SKM-1 (cell line): ENCODE measurements at regions not wholly inside any gene's neighbourhood (a gene's known extent, or its start where the extent isn't known, plus 50 kb on each side); places are given as distances from the start of the nearest gene placed in this dataset.
"Not testable (repeated sequence)": the region's sequence is repeated elsewhere in the genome, so short reads cannot be mapped to it uniquely, and the experiment has no call there.

Experiments used
- DNase-seq: peaks from one replicate; lab custom pipeline; 2025; ENCODE audit not compliant: unreplicated experiment; lab: John Stamatoyannopoulos, UW

DNA sequence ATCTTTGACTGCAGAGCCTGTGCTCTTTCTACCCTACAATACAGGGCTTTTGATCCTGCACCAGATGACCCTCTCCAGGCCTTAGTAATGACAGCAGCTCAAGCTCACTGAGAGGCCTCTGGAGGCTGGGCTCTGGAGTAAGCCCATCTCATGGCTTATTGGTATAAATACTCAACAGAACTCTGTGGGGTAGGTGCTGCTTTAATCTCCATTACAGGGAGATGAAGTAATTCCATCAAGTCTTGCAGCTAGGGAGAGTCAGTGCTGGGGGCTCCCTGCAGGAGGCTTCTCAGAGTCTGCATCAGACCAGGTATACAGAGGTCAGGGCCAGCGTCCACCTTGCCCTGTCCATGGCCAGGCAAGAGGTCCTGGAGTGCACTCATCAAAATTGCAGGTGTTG, 89.2 kb upstream of the SLC6A11 start:
- no peak for DNase-seq

DNA sequence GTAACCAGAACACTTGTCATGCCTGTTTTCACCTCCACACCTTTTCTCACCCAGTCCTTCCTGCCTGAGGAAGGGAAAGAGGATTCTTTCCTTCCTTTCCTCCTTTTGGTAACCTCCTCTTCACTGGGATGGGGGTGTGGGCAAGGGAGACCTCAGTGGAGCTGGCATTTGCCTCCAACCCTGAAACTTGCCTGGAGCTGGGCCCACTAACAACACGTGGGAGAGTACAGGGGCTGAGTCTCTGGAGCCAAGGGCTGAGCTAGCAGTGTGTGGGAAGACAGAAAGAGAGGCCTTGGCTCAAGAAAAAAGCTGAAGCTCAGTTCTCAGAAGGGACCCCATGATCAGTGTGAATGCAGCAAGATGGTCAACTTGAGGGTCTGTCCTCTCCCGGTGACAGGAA, 86.6 kb upstream of the SLC6A11 start:
- DNase-seq = no peak

DNA sequence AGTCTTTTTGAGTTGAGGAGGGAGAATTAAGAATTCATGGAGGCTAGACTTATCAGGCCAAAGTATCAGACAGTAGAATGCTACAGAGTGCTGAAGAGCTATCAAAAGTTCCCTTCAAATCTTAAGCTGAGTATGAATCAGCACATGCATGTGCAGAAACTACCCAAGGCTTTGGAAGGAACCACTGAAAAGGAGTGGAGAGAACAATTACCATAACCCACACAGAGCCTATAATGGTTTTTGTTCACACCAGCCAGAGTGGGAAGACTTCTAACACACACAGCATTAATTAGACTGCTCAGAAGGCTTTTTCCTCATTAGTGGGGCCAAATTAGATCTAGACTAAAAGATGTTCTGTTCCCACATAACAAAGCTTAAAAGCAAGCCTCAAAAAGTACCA, 83.7 kb upstream of the SLC6A11 start:
- no peak for DNase-seq

DNA sequence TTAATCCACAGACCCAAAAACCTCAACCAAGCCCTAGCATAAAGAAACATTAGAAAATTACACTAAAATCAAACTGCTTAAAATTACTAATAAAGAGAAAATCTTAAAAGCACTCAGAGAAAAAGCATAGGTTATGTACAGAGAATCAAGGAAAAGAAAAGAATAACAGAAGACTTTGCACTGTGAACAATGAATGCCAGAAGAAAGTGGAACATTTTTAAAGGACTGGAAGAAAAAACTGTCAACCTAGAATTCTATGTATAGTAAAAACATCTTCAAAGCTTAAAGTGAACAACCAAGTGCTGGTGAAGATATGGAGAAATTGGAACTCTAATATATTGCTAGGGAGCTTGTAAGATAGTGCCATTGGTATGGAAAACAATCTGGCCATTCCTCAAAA, 82.7 kb upstream of the SLC6A11 start:
- DNase-seq = no peak

DNA sequence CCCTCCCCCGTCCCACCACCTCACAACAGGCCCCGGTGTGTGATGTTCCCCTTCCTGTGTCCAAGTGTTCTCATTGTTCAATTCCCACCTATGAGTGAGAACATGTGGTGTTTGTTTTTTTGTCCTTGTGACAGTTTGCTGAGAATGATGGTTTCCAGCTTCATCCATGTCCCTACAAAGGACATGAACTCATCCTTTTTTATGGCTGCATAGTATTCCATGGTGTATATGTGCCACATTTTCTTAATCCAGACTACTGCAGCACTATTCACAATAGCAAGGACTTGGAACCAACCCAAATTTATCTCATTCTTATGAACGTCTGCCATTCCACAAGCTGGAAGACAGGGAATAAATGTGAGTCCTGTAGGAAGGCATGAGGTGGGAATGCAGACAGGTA, 79.6 kb upstream of the SLC6A11 start:
- DNase-seq = not testable (repeated sequence)

DNA sequence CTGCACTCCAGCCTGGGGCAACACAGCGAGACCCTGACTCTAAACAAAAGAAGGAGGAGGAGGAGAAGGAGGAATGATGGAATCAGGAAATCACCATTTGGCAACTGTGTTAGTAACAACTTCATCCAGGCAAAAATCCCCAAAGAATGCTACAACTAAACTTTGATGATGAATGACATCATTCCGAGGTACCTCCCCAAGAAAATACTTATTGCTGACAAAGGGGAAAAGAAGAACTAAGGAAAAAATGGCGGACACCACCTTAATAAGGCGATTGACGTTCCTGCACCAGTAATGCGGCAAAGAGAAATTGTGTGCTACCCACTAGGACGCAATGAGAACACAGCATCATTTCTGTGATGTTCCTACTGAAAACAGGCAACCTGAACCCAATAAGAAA, 78.2 kb upstream of the SLC6A11 start:
- no peak for DNase-seq

DNA sequence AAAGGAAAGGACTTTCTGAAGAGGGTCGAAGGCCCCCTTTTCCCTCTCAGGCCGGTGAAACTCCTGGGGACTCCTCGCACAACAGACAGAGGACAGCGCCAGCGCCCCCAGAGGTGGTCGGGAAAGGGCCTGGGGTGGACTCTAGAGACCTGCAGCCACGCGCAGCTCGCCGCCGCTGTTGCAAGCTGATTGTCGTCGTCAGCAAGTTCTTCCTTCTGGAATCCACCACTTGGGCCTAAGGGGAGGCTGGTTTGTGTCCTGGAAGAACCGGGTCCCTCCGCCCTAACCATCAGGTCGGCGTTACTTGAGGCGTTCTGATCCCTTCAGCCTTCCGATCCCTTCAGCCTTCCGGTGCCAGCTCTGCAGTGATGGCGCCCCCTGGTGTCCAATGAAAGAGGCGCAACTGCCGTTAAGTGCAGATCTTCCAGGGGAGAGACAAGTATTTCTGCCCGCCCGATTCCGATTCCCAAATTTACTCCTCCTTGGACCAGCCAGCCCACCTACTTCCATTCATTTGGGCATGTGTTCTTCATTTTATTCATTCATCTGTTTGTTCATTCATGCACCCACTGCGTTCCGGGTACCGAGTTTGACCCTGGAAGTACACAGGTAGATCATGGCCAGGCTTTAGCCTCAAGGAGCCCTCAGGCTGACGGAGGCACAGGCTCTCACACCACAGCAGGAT, 77.2 kb upstream of the SLC6A11 start:
- DNase-seq = no peak

DNA sequence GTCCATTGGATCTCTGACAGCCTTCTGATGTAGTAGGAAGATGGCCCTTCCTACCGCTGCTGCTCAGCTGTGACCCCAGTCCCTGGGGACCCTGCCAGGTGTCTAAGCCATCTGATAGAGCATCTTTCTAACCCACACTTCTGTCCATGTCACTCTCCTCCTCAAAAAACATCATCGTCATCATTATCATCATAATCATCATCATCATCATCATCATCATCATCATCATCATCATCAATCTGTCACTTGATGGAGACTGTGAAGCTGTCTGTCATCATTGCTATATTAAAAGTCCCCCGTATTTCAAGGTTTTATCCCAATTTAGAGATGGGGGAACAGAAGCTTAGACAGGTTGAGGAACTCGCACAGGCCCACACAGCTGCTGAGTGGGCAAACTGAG, 75.1 kb upstream of the SLC6A11 start:
- no peak for DNase-seq

DNA sequence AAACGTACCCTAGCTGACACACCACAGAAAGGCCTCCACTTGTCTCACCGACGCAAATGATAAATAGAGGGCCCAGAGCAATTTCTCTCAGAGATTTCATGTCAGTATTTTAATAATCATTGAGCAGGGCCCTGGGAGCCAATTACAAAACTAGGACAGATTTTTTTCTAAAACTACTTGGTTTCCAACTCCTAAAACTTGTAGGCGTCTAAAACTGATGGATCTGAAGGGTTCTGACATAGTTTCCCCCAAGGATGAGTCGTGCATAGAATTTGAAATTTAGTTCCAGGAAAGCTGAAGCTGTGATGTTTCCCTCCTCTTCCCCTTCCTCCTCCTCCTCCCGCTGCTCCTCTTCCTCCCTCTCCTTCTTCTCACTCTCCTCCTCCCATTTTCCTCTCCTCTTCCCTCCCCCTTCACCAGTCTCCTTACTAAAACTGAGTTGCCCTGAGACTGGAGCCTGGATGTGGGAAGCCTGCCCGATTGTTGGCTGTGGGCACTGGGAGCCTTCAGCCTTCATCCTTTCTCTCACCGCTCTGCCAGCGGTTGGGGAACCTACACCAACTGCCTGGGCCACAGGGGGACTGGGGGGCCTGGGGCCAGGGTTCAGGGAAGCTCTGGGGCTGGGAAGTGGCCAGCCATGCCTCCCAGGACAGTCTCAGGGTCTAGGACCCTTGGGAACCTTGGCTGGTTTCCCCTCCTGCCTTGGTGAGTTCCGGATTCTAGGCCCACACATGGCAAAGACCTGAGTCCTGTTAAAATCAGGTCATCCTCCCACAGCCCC, 73.9 kb upstream of the SLC6A11 start:
- DNase-seq = no peak

DNA sequence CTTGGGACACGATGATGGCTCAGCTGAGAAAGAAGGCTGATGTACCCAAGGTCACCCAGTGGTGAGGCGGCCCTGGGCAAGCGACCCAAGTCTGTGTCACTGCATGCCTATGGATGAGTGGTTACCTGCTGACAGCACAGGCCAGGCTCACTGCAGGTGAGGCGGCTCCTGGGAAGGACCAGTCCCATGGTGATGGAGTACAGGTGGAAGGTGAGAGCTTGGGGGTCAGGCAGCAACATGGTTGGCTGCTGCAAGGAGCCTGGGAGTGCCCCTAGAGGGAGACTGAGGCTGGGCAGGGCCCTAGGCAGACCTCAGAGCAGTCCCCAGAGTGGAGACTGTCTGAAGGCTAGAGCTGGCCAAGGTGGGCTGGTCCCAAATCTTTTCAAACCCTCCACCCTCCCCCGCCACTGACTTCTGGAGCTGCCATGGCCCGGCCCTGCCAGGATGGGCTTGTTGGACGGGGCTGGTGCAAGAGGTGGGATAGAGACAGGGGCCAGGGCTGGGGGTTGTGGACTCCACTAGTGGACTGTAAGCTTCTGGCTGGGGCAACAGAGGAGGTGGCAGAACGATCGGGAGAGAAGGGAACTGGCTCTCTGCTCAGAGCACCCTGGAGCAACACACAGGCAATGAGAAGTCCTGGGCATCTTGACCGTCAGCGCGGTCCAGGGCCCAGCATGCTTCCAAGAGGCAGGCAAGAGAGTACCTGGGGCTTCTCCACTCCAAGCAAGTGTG, 72.5 kb upstream of the SLC6A11 start:
- DNase-seq = no peak

DNA sequence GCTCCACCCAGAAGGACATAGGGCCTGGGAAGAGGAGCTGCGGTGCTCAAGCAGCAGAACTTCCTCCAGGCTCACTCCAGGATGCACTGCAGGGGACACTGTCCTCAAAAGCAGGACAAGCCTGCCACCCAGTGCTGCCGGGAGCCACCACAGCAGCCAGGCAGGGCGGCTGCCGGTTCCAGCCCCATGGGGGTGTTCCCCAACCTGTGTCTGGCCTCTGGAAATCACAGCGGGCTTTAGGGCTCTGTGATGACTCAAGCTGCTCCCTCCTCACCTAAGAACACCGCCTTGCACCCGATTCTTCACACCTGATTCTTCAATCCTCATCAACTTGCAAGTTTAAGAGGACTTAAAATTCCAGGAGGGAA, 71.9 kb upstream of the SLC6A11 start:
- DNase-seq = no peak

DNA sequence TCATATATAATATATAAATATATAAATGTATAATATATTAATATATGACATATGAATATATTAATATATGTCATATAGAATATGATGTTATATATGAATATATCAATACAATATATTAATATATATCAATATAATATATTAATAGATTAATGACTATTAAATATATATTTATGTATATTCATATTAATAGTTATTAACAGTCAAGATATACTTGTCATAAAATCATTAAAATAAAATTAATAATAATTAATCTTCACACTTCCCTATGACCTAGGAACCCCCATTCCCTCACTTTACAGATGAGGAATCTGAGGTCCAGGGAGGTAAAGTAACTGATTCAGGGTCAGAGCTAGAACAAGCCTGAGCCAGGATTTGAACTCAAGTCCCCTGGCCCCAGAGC, 70.6 kb upstream of the SLC6A11 start:
- DNase-seq = no peak

DNA sequence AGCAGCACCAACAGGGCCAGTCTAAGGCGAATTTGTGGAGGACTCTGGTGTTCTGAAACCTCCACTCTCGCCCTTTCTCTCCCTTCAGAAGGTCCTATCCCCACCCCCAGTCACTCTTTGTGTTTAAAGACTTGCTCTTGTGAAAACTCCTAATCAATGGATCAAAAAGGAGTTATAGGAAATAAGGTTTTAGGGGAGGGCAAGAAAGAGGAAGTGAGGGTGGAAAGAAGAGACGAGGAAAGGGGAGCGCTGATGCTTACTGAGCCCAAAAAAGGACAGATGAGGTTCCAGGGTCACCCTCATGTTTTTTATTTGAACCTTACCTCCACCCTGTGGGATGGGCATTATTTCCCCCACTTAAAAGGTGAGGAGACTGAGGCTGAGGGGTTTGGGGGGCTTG, 70.0 kb upstream of the SLC6A11 start:
- no peak for DNase-seq

DNA sequence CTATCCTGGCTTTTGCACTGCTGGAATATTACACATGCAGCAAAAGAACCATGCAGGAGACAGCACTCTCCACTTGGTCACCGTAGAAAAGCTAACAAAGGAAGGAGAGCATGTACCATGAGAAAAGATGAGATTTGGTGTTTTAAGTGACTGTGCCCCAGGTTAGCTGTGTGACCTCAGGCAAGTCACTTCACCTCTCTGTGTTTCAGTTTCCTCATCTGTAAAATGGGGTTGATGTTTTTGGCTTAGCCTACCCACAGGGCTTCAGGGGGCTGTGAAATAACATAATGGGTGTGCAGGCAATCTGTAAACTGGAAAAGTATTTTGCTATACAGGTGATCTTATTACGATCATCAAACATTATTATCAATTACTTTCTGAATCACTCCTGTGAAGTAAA, 69.3 kb upstream of the SLC6A11 start:
- no peak for DNase-seq

DNA sequence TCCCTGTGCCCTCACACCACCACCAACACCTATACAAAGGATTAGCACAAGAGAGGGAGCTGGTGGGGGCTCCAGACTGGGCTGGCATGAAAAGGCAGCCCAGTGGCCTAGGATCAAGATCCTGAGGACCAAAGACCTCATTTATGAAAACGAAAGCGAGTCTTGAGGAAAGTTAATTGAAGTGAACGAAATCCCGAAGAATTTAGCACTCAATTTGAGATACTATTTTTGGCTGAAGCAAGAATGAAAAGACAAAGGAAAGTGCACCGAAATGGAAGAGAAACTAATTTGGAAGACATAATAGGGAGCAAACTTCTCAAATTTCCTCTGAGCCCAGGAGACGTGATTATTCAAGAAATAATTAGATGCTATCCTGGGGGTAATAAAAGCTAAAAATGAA, 68.7 kb upstream of the SLC6A11 start:
- no peak for DNase-seq

DNA sequence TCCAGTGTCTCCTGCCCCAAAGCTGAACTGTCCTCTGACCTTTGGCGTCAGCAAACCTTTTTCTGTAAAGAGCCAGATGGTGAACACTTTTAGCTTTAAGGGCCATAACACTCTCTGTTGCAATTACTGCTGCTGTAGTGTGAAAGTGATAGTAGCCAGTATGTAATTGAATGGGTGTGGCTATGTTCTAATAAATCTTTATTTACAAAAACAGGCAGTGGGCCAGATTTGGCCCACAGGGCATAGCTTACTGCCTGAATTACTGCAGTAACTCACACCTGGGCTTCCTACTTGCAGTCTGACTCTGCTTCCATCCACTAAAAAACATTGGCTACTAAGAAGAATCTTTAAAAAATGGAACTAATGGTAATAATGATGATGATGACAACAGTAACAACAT, 68.0 kb upstream of the SLC6A11 start:
- no peak for DNase-seq

DNA sequence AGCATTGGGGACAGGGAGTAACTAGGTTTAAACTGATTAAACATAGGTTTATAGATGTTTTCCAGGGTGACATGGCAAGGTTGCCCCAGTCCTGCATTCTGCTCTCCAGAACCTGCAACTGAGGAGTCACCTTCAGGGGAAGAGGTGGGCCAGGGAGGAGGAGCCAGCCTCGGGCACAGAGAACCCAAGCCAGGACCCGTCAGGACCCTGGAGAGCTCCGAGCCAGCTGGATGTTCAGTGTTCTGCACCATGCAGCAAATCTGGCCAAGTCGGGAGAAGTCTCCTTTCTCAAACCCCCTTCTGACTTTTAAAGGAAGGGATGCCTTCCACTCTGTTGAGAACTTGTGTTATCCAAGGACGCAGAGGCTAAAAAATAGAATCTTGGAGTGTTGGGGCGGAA, 62.1 kb upstream of the SLC6A11 start:
- DNase-seq = no peak

DNA sequence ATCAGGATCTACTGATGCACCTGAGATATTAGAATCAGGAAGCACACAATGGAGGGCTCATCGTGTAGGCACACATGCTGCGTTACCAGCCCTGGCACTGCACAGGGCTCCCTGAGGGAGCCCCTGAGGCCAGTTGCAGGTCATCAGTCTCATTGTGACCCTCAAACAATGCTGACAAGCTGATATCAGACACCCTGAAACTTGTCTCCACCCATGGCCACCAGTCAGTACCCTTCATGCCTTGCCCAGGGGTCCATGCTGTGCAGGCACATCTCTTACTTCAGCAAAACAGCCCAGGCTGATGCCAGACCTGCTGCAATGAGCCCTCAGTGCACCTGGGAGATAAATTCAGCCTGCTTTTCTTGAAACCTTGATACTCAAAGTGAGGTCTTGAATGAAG, 59.5 kb upstream of the SLC6A11 start:
- no peak for DNase-seq

DNA sequence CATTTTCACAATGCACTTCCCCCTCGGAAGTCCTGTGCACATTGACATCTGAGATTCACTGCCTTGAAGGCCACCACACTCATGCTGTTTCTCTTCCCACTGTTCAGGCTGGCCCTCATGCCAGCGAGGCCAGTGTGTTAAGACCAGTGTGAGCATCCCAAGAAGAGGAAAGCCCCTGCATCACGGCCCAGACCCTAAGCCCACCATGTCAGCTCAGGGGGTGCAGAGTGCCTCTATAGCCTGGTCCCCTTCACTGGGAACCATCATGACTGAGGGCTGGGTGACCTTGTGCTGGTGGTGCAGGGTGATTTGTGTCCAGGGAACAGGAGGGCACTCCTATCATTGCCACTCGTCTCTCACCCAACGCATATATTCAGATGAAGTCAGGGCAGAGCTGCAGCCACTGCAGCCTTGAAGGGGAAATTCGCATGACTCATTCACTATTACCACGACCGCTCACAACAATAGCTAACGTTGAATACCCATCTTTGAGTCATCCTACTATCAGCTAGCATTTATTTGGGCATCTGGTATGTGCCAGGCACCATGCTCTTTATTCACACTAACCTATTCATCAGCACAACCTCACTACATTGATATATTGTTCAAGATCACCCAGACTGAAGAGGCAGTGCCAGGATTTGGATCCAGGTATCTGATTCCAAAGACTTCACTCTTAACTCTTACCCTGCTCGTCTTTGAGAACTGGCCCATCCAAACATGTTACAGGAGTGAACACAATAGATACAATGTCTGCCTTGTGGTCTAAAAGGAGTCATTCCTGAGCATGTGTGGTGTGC, 58.8 kb upstream of the SLC6A11 start:
- DNase-seq = no peak

DNA sequence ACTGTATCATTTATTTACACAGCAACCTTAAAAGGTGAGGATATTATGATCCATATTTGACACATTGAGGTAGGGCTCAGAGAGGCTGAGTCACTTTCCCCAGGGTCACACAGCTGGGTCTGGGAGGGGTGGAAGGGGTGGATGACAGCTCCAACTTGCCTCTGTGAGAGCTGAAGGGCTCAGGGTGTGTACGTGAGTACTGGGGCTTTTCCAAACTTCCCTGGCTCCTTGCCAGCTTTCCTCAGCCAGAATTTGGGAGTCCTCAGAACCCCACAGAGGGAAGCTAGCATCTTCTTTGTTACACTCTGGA, 58.3 kb upstream of the SLC6A11 start:
- no peak for DNase-seq

DNA sequence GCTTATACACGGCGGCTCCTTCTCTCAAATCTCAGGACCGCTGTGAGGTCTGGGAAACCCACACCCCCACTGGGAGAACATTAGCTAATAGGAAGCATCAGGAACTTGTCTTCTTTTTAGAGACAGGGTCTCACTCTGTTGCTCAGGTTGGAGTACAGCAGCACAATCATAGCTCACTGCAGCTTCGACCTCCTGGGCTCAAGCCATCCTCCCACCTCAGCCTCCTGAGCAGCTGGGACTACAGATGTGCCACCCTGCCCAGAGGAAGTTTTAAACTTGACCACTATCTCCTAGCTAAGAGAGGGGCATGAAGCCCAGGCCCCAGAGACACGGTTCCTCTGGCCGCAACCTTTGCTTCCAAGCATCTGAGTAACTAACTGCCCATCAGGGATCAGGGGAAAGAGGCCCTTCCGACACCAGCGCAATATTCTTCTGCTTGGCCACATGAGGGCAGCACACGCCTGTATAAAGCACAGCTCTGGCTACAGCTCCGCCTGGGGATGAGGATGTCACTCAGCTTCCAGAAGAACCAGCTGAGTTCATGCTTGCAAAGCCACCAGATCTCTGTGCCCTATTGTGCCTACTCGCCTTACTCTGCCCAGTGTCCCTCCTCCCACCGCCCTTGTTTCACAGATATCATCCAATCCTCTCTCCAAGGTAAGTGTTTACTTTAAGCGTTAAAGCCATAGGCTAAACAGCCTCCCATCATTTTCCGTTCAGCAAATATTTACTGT, 57.6 kb upstream of the SLC6A11 start:
- peak; percentile 66 for DNase-seq
